ENCODE measurements at regions not wholly inside any gene's neighbourhood (a gene's known extent, or its start where the extent isn't known, plus 50 kb on each side); places are given as distances from the start of the nearest gene placed in this dataset.

DNA sequence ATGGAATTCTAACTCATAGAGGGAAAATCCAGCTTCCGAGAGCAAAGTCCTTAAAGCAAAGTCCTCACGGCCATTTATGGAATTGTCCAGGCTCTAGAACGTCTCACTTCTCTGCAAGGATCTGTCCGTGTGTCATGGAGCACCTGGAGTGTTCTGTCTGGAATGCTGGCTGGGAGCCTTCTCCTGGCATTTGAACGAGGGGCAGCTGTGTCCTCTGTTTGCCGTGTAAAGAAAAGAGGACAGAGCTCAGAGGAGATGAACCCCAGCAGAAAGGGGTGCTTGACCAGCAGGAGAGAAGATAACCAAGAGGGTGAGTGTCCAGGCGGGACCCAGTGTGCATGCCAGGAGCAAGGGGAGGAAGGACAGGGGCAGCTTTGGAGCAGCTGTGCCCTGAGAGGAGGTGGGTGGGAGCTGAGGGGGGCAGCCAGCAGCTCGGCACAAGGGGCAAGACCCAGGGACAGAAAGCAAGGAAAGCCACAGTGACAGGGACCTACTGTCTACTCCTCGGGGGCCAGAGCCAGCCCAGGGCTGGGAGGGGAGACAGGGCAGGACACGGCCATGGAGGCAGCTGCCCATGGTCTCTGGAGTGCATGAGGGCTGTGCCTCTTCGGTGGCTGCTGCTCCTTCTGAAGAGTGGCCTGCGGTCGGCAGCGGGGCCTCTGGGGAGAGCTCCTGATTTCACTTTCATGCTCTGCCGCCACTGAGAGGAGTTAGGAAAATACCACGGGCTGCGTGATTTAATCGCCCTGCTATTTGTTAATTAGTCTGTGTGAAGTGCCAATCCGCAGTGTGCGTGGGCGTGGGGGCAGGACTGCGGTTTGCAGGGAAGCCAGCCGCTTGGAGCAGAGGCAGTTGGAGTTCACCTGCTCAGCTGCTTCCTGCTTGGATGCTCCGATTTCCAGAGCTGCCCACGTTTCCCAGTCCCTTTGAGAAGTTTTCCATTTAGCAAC is 149.3 kb upstream of the SHH start:
- TF ChIP-seq, protein P1, sequence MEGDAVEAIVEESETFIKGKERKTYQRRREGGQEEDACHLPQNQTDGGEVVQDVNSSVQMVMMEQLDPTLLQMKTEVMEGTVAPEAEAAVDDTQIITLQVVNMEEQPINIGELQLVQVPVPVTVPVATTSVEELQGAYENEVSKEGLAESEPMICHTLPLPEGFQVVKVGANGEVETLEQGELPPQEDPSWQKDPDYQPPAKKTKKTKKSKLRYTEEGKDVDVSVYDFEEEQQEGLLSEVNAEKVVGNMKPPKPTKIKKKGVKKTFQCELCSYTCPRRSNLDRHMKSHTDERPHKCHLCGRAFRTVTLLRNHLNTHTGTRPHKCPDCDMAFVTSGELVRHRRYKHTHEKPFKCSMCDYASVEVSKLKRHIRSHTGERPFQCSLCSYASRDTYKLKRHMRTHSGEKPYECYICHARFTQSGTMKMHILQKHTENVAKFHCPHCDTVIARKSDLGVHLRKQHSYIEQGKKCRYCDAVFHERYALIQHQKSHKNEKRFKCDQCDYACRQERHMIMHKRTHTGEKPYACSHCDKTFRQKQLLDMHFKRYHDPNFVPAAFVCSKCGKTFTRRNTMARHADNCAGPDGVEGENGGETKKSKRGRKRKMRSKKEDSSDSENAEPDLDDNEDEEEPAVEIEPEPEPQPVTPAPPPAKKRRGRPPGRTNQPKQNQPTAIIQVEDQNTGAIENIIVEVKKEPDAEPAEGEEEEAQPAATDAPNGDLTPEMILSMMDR (conservative IDR thresholded peaks at IDR 0.05 in 1 of 2, IDR thresholded peaks at IDR 0.05 in 1 of 2; ENCODE audit: extremely low read depth in 1 of 2, insufficient read depth in 1 of 2, low read depth in 1 of 2, low read length in 2 of 2): no peak
- TF ChIP-seq EZH2 (IDR thresholded peaks at IDR 0.05; ENCODE audit: borderline replicate concordance, low read length): no peak

Data from mammary epithelial cell (primary cell).